ENCODE measurements at regions not wholly inside any gene's neighbourhood (a gene's known extent, or its start where the extent isn't known, plus 50 kb on each side); places are given as distances from the start of the nearest gene placed in this dataset.

DNA sequence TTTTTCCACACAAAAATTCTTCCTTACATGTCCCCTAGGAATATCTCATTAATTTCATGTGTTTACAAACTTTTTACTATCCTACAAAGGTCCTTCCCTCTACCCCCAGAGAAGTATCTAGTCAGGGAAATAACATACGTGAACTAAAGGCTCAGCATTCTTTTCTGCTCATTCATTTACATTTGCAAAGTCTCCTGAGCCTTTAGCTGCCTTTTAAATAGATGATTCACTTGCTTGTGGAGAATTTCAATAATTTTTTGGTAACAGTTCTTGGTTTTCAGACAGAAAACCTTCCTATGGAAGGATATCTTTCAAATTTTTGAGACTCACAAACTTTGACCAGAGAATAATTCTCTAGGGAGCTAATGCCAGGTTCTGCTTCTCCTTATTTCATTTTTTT is 81.5 kb upstream of the RMDN2 start:
- TF ChIP-seq ZNF274 (IDR thresholded peaks at IDR 0.05; ENCODE audit: low read depth, low read length) (no peak), SRF (IDR thresholded peaks at IDR 0.05; ENCODE audit: low read depth) (no peak), POLR2A (IDR thresholded peaks at IDR 0.05; ENCODE audit: borderline replicate concordance, extremely low read depth, insufficient read depth, insufficient read length) (no peak), JUND (IDR thresholded peaks at IDR 0.05) (no peak), POLR2AphosphoS5 (IDR thresholded peaks at IDR 0.05; ENCODE audit: low read depth, low read length) (no peak), CBX3 (IDR thresholded peaks at IDR 0.05; ENCODE audit: low read depth) (no peak), SP1 (IDR thresholded peaks at IDR 0.05; ENCODE audit: low read depth) (no peak)
- TF ChIP-seq, protein P1, sequence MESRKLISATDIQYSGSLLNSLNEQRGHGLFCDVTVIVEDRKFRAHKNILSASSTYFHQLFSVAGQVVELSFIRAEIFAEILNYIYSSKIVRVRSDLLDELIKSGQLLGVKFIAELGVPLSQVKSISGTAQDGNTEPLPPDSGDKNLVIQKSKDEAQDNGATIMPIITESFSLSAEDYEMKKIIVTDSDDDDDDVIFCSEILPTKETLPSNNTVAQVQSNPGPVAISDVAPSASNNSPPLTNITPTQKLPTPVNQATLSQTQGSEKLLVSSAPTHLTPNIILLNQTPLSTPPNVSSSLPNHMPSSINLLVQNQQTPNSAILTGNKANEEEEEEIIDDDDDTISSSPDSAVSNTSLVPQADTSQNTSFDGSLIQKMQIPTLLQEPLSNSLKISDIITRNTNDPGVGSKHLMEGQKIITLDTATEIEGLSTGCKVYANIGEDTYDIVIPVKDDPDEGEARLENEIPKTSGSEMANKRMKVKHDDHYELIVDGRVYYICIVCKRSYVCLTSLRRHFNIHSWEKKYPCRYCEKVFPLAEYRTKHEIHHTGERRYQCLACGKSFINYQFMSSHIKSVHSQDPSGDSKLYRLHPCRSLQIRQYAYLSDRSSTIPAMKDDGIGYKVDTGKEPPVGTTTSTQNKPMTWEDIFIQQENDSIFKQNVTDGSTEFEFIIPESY (IDR thresholded peaks at IDR 0.05; ENCODE audit: extremely low read depth, insufficient replicate concordance, low read length), result no peak
- TF ChIP-seq, protein P2, sequence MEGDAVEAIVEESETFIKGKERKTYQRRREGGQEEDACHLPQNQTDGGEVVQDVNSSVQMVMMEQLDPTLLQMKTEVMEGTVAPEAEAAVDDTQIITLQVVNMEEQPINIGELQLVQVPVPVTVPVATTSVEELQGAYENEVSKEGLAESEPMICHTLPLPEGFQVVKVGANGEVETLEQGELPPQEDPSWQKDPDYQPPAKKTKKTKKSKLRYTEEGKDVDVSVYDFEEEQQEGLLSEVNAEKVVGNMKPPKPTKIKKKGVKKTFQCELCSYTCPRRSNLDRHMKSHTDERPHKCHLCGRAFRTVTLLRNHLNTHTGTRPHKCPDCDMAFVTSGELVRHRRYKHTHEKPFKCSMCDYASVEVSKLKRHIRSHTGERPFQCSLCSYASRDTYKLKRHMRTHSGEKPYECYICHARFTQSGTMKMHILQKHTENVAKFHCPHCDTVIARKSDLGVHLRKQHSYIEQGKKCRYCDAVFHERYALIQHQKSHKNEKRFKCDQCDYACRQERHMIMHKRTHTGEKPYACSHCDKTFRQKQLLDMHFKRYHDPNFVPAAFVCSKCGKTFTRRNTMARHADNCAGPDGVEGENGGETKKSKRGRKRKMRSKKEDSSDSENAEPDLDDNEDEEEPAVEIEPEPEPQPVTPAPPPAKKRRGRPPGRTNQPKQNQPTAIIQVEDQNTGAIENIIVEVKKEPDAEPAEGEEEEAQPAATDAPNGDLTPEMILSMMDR (IDR thresholded peaks at IDR 0.05 in 2 of 3, conservative IDR thresholded peaks at IDR 0.05 in 1 of 3; ENCODE audit: borderline replicate concordance in 1 of 3, insufficient read depth in 1 of 3, low read depth in 2 of 3, low read length in 2 of 3), result no peak

All from HCT116 (cell line).